ENCODE measurements at regions not wholly inside any gene's neighbourhood (a gene's known extent, or its start where the extent isn't known, plus 50 kb on each side); places are given as distances from the start of the nearest gene placed in this dataset.

GRCh38 chr5:85204289-85204688 lies 819.6 kb upstream of the EDIL3 start:
- TF ChIP-seq POLR2A (IDR thresholded peaks at IDR 0.05) (no peak), CTCF (IDR thresholded peaks at IDR 0.05) (no peak)

All from upper lobe of left lung (tissue), 4 donors.